ENCODE measurements at regions not wholly inside any gene's neighbourhood (a gene's known extent, or its start where the extent isn't known, plus 50 kb on each side); places are given as distances from the start of the nearest gene placed in this dataset.

- TF ChIP-seq CTCF (IDR thresholded peaks at IDR 0.05) (no peak), EP300 (IDR thresholded peaks at IDR 0.05) (no peak), POLR2A (IDR thresholded peaks at IDR 0.05) (no peak), POLR2AphosphoS5 (IDR thresholded peaks at IDR 0.05) (no peak)
These were observed 107.1 kb downstream of the HSPH1 start for GRCh38 chr13:31054632-31055031.
